ENCODE measurements at regions not wholly inside any gene's neighbourhood (a gene's known extent, or its start where the extent isn't known, plus 50 kb on each side); places are given as distances from the start of the nearest gene placed in this dataset.

DNA sequence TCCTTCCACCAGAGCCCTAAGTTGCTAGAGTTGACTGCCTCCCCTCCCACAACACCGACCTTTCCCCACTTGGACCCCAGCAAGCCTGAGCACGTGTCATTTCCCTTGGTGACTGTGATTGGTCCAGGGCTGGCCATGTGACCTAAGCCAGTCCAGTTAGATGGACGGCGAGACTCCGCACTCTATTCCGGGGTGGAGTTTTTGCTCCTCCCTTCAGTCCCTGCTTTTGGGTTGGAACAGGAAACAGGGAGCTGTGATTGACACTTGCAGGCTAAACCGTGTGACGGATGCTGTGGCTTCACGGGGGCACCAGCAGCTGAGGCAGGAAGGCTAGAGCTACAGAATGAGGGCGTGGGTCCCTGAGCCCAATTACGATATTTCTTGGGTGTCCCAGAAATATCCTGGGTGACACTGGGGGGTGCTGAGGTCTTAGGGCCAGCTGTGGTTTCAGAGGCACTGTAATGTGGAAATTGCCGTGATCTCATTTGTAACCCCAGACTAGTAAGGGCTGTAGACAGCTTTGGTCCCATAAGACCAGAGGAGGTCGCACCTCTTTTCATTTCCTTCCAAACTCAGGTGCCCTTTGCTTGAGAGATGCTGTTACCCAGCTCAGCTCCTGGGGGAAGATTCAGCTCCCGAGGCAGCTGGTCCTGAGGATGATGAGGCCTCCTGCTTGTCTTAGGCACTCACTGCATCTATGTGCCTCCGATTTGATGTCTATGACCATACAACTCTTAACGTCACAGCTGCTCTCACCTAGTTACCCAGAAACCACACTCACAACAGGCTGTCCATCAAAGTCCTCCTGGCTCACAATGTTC is 102.7 kb upstream of the NPTX2 start:
- Histone ChIP-seq H3K4ac (ENCODE audit: low read depth, low read length) (no peak overlapping the region), H3K9ac (ENCODE audit: low read length) (no peak overlapping the region), H3K36me3 (ENCODE audit: control insufficient read depth, insufficient read depth, low read length) (no peaks in the 10 kb centered on the region), H3K79me1 (ENCODE audit: low read length) (no peaks in the 10 kb centered on the region), H2AK5ac (ENCODE audit: low read length) (no peak overlapping the region), H2BK5ac (ENCODE audit: low read length) (no peak overlapping the region), H3K27ac (ENCODE audit: low read depth, low read length) (no peak overlapping the region), H3K79me2 (ENCODE audit: control insufficient read depth, insufficient read depth, low read length) (no peaks in the 10 kb centered on the region), H2BK120ac (ENCODE audit: low read depth, low read length) (no peak overlapping the region), H4K5ac (ENCODE audit: low read length) (no peak overlapping the region), H3K4me3 (ENCODE audit: low read length) (no peak overlapping the region), H4K8ac (ENCODE audit: low read depth, low read length) (no peak overlapping the region), H3K18ac (ENCODE audit: low read length) (no peak overlapping the region), H3K56ac (ENCODE audit: low read length) (no peak overlapping the region), H3K27me3 (ENCODE audit: insufficient read depth, low read length, poor library complexity) (no peaks in the 10 kb centered on the region), H3K23ac (ENCODE audit: low read length) (no peak overlapping the region), H3K4me1 (ENCODE audit: control insufficient read depth, low read depth, low read length) (no peaks in the 10 kb centered on the region), H2BK15ac (replicated peaks; ENCODE audit: low read depth) (no peak overlapping the region), H3K4me2 (ENCODE audit: low read length) (no peak overlapping the region)
- DNase-seq = no peak
- no CpG with 5 or more reads among the region's 16 CpGs for WGBS (ENCODE audit: extremely low coverage, insufficient coverage, low lambda C conversion rate)

GRCh38 chr7:98511175-98511574 is 105.9 kb upstream of the NPTX2 start:
- no peak overlapping the region for H3K23ac ChIP-seq (ENCODE audit: low read length)
- no peak overlapping the region for H3K9ac ChIP-seq (ENCODE audit: low read length)
- H4K8ac ChIP-seq (ENCODE audit: low read depth, low read length) = no peak overlapping the region
- H3K4me1 ChIP-seq (ENCODE audit: control insufficient read depth, low read depth, low read length) = no peaks in the 10 kb centered on the region
- H3K56ac ChIP-seq (ENCODE audit: low read length) = no peak overlapping the region
- H4K5ac ChIP-seq (ENCODE audit: low read length) = no peak overlapping the region
- H2BK5ac ChIP-seq (ENCODE audit: low read length) = no peak overlapping the region
- H2AK5ac ChIP-seq (ENCODE audit: low read length) = no peak overlapping the region
- H2BK15ac ChIP-seq (replicated peaks; ENCODE audit: low read depth) = no peak overlapping the region
- WGBS (ENCODE audit: extremely low coverage, insufficient coverage, low lambda C conversion rate) = no CpG with 5 or more reads among the region's 5 CpGs
- no peak overlapping the region for H3K27ac ChIP-seq (ENCODE audit: low read depth, low read length)
- H3K79me1 ChIP-seq (ENCODE audit: low read length) = no peaks in the 10 kb centered on the region
- no peak overlapping the region for H2BK120ac ChIP-seq (ENCODE audit: low read depth, low read length)
- no peak for DNase-seq
- no peaks in the 10 kb centered on the region for H3K27me3 ChIP-seq (ENCODE audit: insufficient read depth, low read length, poor library complexity)
- no peak overlapping the region for H3K18ac ChIP-seq (ENCODE audit: low read length)
- no peak overlapping the region for H3K4ac ChIP-seq (ENCODE audit: low read depth, low read length)
- H3K79me2 ChIP-seq (ENCODE audit: control insufficient read depth, insufficient read depth, low read length) = no peaks in the 10 kb centered on the region
- H3K4me3 ChIP-seq (ENCODE audit: low read length) = no peak overlapping the region
- H3K4me2 ChIP-seq (ENCODE audit: low read length) = no peak overlapping the region
- H3K36me3 ChIP-seq (ENCODE audit: control insufficient read depth, insufficient read depth, low read length) = no peaks in the 10 kb centered on the region

- no CpG with 5 or more reads among the region's 6 CpGs for WGBS (ENCODE audit: extremely low coverage, insufficient coverage, low lambda C conversion rate)
- Histone ChIP-seq H3K79me2 (ENCODE audit: control insufficient read depth, insufficient read depth, low read length) (no peaks in the 10 kb centered on the region), H2BK120ac (ENCODE audit: low read depth, low read length) (no peak overlapping the region), H2BK15ac (replicated peaks; ENCODE audit: low read depth) (no peak overlapping the region), H3K4me2 (ENCODE audit: low read length) (no peak overlapping the region), H3K23ac (ENCODE audit: low read length) (no peak overlapping the region), H3K79me1 (ENCODE audit: low read length) (no peaks in the 10 kb centered on the region), H3K27ac (ENCODE audit: low read depth, low read length) (no peak overlapping the region), H3K27me3 (ENCODE audit: insufficient read depth, low read length, poor library complexity) (no peaks in the 10 kb centered on the region), H4K8ac (ENCODE audit: low read depth, low read length) (no peak overlapping the region), H3K4ac (ENCODE audit: low read depth, low read length) (no peak overlapping the region), H2BK5ac (ENCODE audit: low read length) (no peak overlapping the region), H3K36me3 (ENCODE audit: control insufficient read depth, insufficient read depth, low read length) (no peaks in the 10 kb centered on the region), H4K5ac (ENCODE audit: low read length) (no peak overlapping the region), H2AK5ac (ENCODE audit: low read length) (no peak overlapping the region), H3K18ac (ENCODE audit: low read length) (no peak overlapping the region), H3K56ac (ENCODE audit: low read length) (no peak overlapping the region), H3K4me1 (ENCODE audit: control insufficient read depth, low read depth, low read length) (no peaks in the 10 kb centered on the region), H3K9ac (ENCODE audit: low read length) (no peak overlapping the region), H3K4me3 (ENCODE audit: low read length) (no peak overlapping the region)
- no peak for DNase-seq
These were observed 107.2 kb upstream of the NPTX2 start for GRCh38 chr7:98509836-98510235.

DNA sequence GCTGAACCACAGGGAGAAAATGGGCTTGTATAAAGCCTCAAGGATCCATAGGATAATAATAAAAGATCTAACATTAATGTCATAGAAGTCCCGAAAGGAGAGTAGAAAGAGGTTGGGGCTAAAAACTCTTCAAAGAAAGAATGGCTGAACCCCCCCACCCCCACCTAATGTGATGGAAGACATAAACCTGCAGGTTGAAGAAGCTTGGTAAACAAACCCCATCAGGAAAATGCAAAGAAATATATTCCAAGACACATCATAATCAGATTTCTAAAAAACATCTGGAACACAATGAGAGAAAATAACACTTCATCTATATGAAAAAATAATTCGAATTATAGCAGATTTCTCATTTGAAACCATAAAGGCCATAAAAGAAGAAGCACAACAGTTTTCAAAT is 105.6 kb upstream of the BAIAP2L1 start:
- Histone ChIP-seq H3K4me1 (ENCODE audit: control insufficient read depth, low read depth, low read length) (no peaks in the 10 kb centered on the region), H2AK5ac (ENCODE audit: low read length) (no peak overlapping the region), H3K23ac (ENCODE audit: low read length) (no peak overlapping the region), H2BK15ac (replicated peaks; ENCODE audit: low read depth) (no peak overlapping the region), H3K79me1 (ENCODE audit: low read length) (no peaks in the 10 kb centered on the region), H3K27ac (ENCODE audit: low read depth, low read length) (no peak overlapping the region), H2BK5ac (ENCODE audit: low read length) (no peak overlapping the region), H4K5ac (ENCODE audit: low read length) (no peak overlapping the region), H3K56ac (ENCODE audit: low read length) (no peak overlapping the region), H2BK120ac (ENCODE audit: low read depth, low read length) (no peak overlapping the region), H3K4ac (ENCODE audit: low read depth, low read length) (no peak overlapping the region), H3K36me3 (ENCODE audit: control insufficient read depth, insufficient read depth, low read length) (no peaks in the 10 kb centered on the region), H3K79me2 (ENCODE audit: control insufficient read depth, insufficient read depth, low read length) (no peaks in the 10 kb centered on the region), H3K9ac (ENCODE audit: low read length) (no peak overlapping the region), H4K8ac (ENCODE audit: low read depth, low read length) (no peak overlapping the region), H3K4me3 (ENCODE audit: low read length) (no peak overlapping the region), H3K18ac (ENCODE audit: low read length) (no peak overlapping the region), H3K27me3 (ENCODE audit: insufficient read depth, low read length, poor library complexity) (no peaks in the 10 kb centered on the region), H3K4me2 (ENCODE audit: low read length) (no peak overlapping the region)
- no CpG with 5 or more reads among the region's 2 CpGs for WGBS (ENCODE audit: extremely low coverage, insufficient coverage, low lambda C conversion rate)
- DNase-seq = no peak

- no peak overlapping the region for H3K23ac ChIP-seq (ENCODE audit: low read length)
- no peak overlapping the region for H3K18ac ChIP-seq (ENCODE audit: low read length)
- H3K79me1 ChIP-seq (ENCODE audit: low read length) = no peaks in the 10 kb centered on the region
- no peak for DNase-seq
- no peaks in the 10 kb centered on the region for H3K4me1 ChIP-seq (ENCODE audit: control insufficient read depth, low read depth, low read length)
- H4K8ac ChIP-seq (ENCODE audit: low read depth, low read length) = no peak overlapping the region
- H3K4ac ChIP-seq (ENCODE audit: low read depth, low read length) = no peak overlapping the region
- no peak overlapping the region for H2AK5ac ChIP-seq (ENCODE audit: low read length)
- H2BK120ac ChIP-seq (ENCODE audit: low read depth, low read length) = no peak overlapping the region
- H3K27me3 ChIP-seq (ENCODE audit: insufficient read depth, low read length, poor library complexity) = no peaks in the 10 kb centered on the region
- H3K56ac ChIP-seq (ENCODE audit: low read length) = no peak overlapping the region
- H2BK5ac ChIP-seq (ENCODE audit: low read length) = no peak overlapping the region
- H2BK15ac ChIP-seq (replicated peaks; ENCODE audit: low read depth) = no peak overlapping the region
- no peaks in the 10 kb centered on the region for H3K36me3 ChIP-seq (ENCODE audit: control insufficient read depth, insufficient read depth, low read length)
- H3K4me2 ChIP-seq (ENCODE audit: low read length) = no peak overlapping the region
- H3K4me3 ChIP-seq (ENCODE audit: low read length) = no peak overlapping the region
- no peaks in the 10 kb centered on the region for H3K79me2 ChIP-seq (ENCODE audit: control insufficient read depth, insufficient read depth, low read length)
- H4K5ac ChIP-seq (ENCODE audit: low read length) = no peak overlapping the region
- WGBS (ENCODE audit: extremely low coverage, insufficient coverage, low lambda C conversion rate) = no CpG with 5 or more reads among the region's 6 CpGs
- no peak overlapping the region for H3K27ac ChIP-seq (ENCODE audit: low read depth, low read length)
- no peak overlapping the region for H3K9ac ChIP-seq (ENCODE audit: low read length)
These were observed 99.9 kb upstream of the BAIAP2L1 start for GRCh38 chr7:98500764-98501163.

DNA sequence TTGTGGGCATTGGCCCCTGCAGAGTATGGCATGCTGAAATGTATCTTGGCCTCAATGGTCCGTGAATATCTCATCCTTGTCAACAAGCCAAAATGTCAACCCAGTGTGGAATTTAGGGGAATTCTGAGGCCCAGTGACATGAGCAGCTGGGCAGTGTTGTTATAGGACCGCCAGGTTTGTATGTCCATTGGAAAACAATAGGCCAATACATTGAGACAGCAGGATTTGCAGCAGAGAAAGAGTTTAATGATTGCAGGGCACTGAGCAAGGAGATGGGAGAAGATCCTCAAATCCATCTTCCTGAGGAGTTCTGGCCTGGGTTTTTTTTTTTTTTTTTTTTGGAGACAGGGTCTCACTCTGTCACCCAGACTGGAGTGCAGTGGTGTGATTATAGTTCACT is 95.7 kb upstream of the BAIAP2L1 start:
- Histone ChIP-seq H3K23ac (ENCODE audit: low read length) (no peak overlapping the region), H3K9ac (ENCODE audit: low read length) (no peak overlapping the region), H3K4ac (ENCODE audit: low read depth, low read length) (no peak overlapping the region), H4K5ac (ENCODE audit: low read length) (no peak overlapping the region), H3K18ac (ENCODE audit: low read length) (no peak overlapping the region), H2AK5ac (ENCODE audit: low read length) (no peak overlapping the region), H2BK5ac (ENCODE audit: low read length) (no peak overlapping the region), H2BK15ac (replicated peaks; ENCODE audit: low read depth) (no peak overlapping the region), H3K4me1 (ENCODE audit: control insufficient read depth, low read depth, low read length) (no peaks in the 10 kb centered on the region), H3K4me3 (ENCODE audit: low read length) (no peak overlapping the region), H3K79me1 (ENCODE audit: low read length) (no peaks in the 10 kb centered on the region), H3K27ac (ENCODE audit: low read depth, low read length) (no peak overlapping the region), H4K8ac (ENCODE audit: low read depth, low read length) (no peak overlapping the region), H3K79me2 (ENCODE audit: control insufficient read depth, insufficient read depth, low read length) (no peaks in the 10 kb centered on the region), H3K56ac (ENCODE audit: low read length) (no peak overlapping the region), H3K4me2 (ENCODE audit: low read length) (no peak overlapping the region), H2BK120ac (ENCODE audit: low read depth, low read length) (no peak overlapping the region), H3K36me3 (ENCODE audit: control insufficient read depth, insufficient read depth, low read length) (no peaks in the 10 kb centered on the region), H3K27me3 (ENCODE audit: insufficient read depth, low read length, poor library complexity) (no peaks in the 10 kb centered on the region)
- WGBS (ENCODE audit: extremely low coverage, insufficient coverage, low lambda C conversion rate) = no CpG with 5 or more reads among the region's 2 CpGs
- DNase-seq = no peak
